GM20000 (cell line): ENCODE measurements at regions not wholly inside any gene's neighbourhood (a gene's known extent, or its start where the extent isn't known, plus 50 kb on each side); places are given as distances from the start of the nearest gene placed in this dataset.

Experiments
- DNase-seq: peaks from one replicate; pipeline ENCODE4 v3.0.0; 2012; ENCODE audit warnings: low spot score
- CTCF ChIP-seq: IDR thresholded peaks from 2 replicates; pipeline ENCODE4 v1.5.1; 2012; ENCODE audit warnings: mild to moderate bottlenecking, control low read depth; ENCODE audit errors: extremely low read depth, missing control alignments

DNA sequence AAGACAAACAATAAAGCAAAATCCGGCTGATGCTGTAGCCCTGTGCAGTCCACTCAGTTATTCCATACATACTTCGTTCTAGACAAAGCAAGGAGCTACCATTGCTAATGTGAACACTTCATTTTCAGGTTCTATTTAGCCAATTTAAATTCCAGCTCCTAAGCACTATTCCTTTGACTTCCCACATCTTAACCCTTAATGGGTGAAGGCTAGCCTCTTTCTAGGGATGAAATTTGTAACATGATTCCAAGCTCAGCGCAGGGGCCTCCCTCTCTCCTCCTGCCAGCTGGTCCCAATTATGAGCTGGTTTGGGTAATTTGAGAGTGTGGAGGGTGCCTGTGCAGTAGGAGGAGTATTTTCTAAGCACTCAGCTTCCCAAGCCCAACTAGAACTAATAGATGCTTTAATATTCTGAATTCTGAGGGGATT is 53.9 kb upstream of the PTGFRN start:
- DNase-seq = no peak
- no peak for TF ChIP-seq CTCF

GRCh38 chr1:116856312-116856711 is 53.4 kb upstream of the PTGFRN start:
- no peak for DNase-seq
- no peak for TF ChIP-seq CTCF

GRCh38 chr1:116857092-116857491 is 52.6 kb upstream of the PTGFRN start:
- no peak for TF ChIP-seq CTCF
- no peak for DNase-seq
